ENCODE measurements at regions not wholly inside any gene's neighbourhood (a gene's known extent, or its start where the extent isn't known, plus 50 kb on each side); places are given as distances from the start of the nearest gene placed in this dataset.

- DNase-seq (ENCODE audit: low read depth in 2 of 2) = no peak
Observed at GRCh38 chr10:31754803-31755624, 173.6 kb downstream of the ARHGAP12 start.

GRCh38 chr10:31753681-31754080, 174.9 kb downstream of the ARHGAP12 start:
- no peak for DNase-seq (ENCODE audit: low read depth in 2 of 2)

GRCh38 chr10:31752170-31752569, 176.5 kb downstream of the ARHGAP12 start:
- no peak for DNase-seq (ENCODE audit: low read depth in 2 of 2)

GRCh38 chr10:31751738-31752080, 176.9 kb downstream of the ARHGAP12 start:
- DNase-seq (ENCODE audit: low read depth in 2 of 2) = no peak

- no peak for DNase-seq (ENCODE audit: low read depth in 2 of 2)
Observed at GRCh38 chr10:31751051-31751737, 177.4 kb downstream of the ARHGAP12 start.

GRCh38 chr10:31749981-31750840, 178.4 kb downstream of the ARHGAP12 start:
- DNase-seq (ENCODE audit: low read depth in 2 of 2) = no peak

- no peak for DNase-seq (ENCODE audit: low read depth in 2 of 2)
Observed at GRCh38 chr10:31749301-31749700, 179.3 kb downstream of the ARHGAP12 start.

GRCh38 chr10:31745612-31746376, 182.8 kb downstream of the ARHGAP12 start:
- DNase-seq (ENCODE audit: low read depth in 2 of 2) = peak in 1 of 2 donors; percentile 24

GRCh38 chr10:31744025-31744424, 184.6 kb downstream of the ARHGAP12 start:
- DNase-seq (ENCODE audit: low read depth in 2 of 2) = no peak

GRCh38 chr10:31742255-31742654, 186.4 kb downstream of the ARHGAP12 start:
- no peak for DNase-seq (ENCODE audit: low read depth in 2 of 2)

GRCh38 chr10:31741473-31741872, 187.2 kb downstream of the ARHGAP12 start:
- no peak for DNase-seq (ENCODE audit: low read depth in 2 of 2)

GRCh38 chr10:31739711-31740110, 188.9 kb downstream of the ARHGAP12 start:
- DNase-seq (ENCODE audit: low read depth in 2 of 2) = no peak

GRCh38 chr10:31739146-31739545, 189.5 kb downstream of the ARHGAP12 start:
- DNase-seq (ENCODE audit: low read depth in 2 of 2) = no peak

- DNase-seq (ENCODE audit: low read depth in 2 of 2) = no peak
Observed at GRCh38 chr10:31731711-31732110, 196.9 kb downstream of the ARHGAP12 start.

- no peak for DNase-seq (ENCODE audit: low read depth in 2 of 2)
Observed at GRCh38 chr10:31730776-31731175, 197.9 kb downstream of the ARHGAP12 start.

- DNase-seq (ENCODE audit: low read depth in 2 of 2) = no peak
Observed at GRCh38 chr10:31728698-31729224, 199.9 kb downstream of the ARHGAP12 start.

- no peak for DNase-seq (ENCODE audit: low read depth in 2 of 2)
Observed at GRCh38 chr10:31725436-31725835, 203.2 kb downstream of the ARHGAP12 start.

- DNase-seq (ENCODE audit: low read depth in 2 of 2) = no peak
Observed at GRCh38 chr10:31724296-31724695, 204.3 kb downstream of the ARHGAP12 start.

- no peak for DNase-seq (ENCODE audit: low read depth in 2 of 2)
Observed at GRCh38 chr10:31723106-31723750, 205.4 kb downstream of the ARHGAP12 start.

GRCh38 chr10:31721096-31721495, 207.5 kb downstream of the ARHGAP12 start:
- DNase-seq (ENCODE audit: low read depth in 2 of 2) = no peak

- no peak for DNase-seq (ENCODE audit: low read depth in 2 of 2)
Observed at GRCh38 chr10:31720546-31720945, 208.1 kb downstream of the ARHGAP12 start.

Measured in stimulated activated CD8-positive, alpha-beta memory T cell treated with anti-CD3 and anti-CD28 coated beads, Interleukin-15, amount 100 ng/mL, for 4 hours (primary cell).